NB4 (cell line): ENCODE measurements at regions not wholly inside any gene's neighbourhood (a gene's known extent, or its start where the extent isn't known, plus 50 kb on each side); places are given as distances from the start of the nearest gene placed in this dataset.

Experiments used
- POLR2A ChIP-seq: IDR thresholded peaks from 2 replicates; pipeline ENCODE4 v1.6.1; 2011; ENCODE audit warnings: mild to moderate bottlenecking; ENCODE audit not compliant: insufficient read length; ENCODE audit errors: extremely low read depth
- TF ChIP-seq, protein P1 (sequence below): IDR thresholded peaks from one replicate; pipeline ENCODE4 v1.5.1; 2012; ENCODE audit warnings: low read depth, low read length

DNA sequence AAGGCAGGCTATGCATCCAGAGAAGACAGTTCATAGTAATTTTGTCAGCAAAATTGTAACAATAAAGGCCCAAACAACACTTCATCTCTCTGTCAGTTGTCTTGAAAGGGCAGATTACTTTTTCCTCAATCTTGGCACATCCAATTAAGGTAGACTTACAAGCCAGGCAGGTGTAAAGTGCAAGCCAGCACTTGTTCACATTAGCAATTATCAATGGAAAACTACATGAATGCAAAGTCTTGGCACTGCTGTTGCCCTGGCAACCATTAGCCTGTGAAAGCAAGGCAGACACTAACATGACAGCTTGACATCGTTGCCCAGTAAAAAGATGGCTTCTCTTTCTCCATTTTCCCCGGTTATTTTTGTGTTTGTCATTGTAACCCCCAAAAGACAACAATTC is 677.2 kb upstream of the TENM4 start:
- TF ChIP-seq, protein P1, sequence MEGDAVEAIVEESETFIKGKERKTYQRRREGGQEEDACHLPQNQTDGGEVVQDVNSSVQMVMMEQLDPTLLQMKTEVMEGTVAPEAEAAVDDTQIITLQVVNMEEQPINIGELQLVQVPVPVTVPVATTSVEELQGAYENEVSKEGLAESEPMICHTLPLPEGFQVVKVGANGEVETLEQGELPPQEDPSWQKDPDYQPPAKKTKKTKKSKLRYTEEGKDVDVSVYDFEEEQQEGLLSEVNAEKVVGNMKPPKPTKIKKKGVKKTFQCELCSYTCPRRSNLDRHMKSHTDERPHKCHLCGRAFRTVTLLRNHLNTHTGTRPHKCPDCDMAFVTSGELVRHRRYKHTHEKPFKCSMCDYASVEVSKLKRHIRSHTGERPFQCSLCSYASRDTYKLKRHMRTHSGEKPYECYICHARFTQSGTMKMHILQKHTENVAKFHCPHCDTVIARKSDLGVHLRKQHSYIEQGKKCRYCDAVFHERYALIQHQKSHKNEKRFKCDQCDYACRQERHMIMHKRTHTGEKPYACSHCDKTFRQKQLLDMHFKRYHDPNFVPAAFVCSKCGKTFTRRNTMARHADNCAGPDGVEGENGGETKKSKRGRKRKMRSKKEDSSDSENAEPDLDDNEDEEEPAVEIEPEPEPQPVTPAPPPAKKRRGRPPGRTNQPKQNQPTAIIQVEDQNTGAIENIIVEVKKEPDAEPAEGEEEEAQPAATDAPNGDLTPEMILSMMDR = no peak
- TF ChIP-seq POLR2A = no peak
